Fibroblast of lung (primary cell): ENCODE measurements at regions not wholly inside any gene's neighbourhood (a gene's known extent, or its start where the extent isn't known, plus 50 kb on each side); places are given as distances from the start of the nearest gene placed in this dataset.

Source experiments
- DNase-seq, 2 donors: peaks; one replicate each; pipeline versions ENCODE4 v3.0.0 to v3.0.0-alpha.2; 2010; ENCODE audit warnings: low read depth in 2 of 2
- H2AFZ ChIP-seq: 2 replicates; pipeline ENCODE4 v1.5.1; 2012; ENCODE audit warnings: low read length, control low read depth, inconsistent platforms
- H3K27ac ChIP-seq: 2 replicates; pipeline ENCODE4 v1.5.1; 2011; ENCODE audit warnings: low read length, control low read depth; ENCODE audit not compliant: insufficient read depth
- H3K27me3 ChIP-seq: 2 replicates; pipeline ENCODE4 v1.5.1; 2011; ENCODE audit warnings: mild to moderate bottlenecking, low read length; ENCODE audit not compliant: control insufficient read depth, insufficient read depth
- H3K36me3 ChIP-seq: 2 replicates; pipeline ENCODE4 v1.5.1; 2011; ENCODE audit warnings: low read length; ENCODE audit not compliant: control insufficient read depth, insufficient read depth
- H3K4me1 ChIP-seq: 2 replicates; pipeline ENCODE4 v1.5.1; 2011; ENCODE audit warnings: low read length; ENCODE audit not compliant: control insufficient read depth, insufficient read depth; ENCODE audit errors: extremely low read depth
- H3K4me2 ChIP-seq: 2 replicates; pipeline ENCODE4 v1.5.1; 2011; ENCODE audit warnings: low read length, control low read depth; ENCODE audit not compliant: insufficient read depth; ENCODE audit errors: extremely low read depth
- H3K4me3 ChIP-seq, 4 experiments: fragments of 200-600 bp in 1 of 4; sonication (generic) in 1 of 4; replicated peaks in 1 of 4; 2 replicates each; pipeline ENCODE4 v1.5.1; 2011 to 2016; ENCODE audit warnings: low read length in 4 of 4, low read depth in 3 of 4, mild to moderate bottlenecking in 3 of 4, control low read depth in 2 of 4, inconsistent platforms in 1 of 4, mixed read lengths in 1 of 4; ENCODE audit not compliant: insufficient read depth in 1 of 4; ENCODE audit errors: control extremely low read depth in 1 of 4
- H3K79me2 ChIP-seq: 2 replicates; pipeline ENCODE4 v1.5.1; 2012; ENCODE audit warnings: mild to moderate bottlenecking, low read length, inconsistent platforms; ENCODE audit not compliant: control insufficient read depth, insufficient read depth
- H3K9ac ChIP-seq: 2 replicates; pipeline ENCODE4 v1.5.1; 2011; ENCODE audit warnings: mild to moderate bottlenecking, low read length, control low read depth; ENCODE audit not compliant: insufficient read depth
- H3K9me3 ChIP-seq: 2 replicates; pipeline ENCODE4 v1.5.1; 2012; ENCODE audit warnings: low read depth, low read length; ENCODE audit not compliant: control insufficient read depth, insufficient read depth
- H4K20me1 ChIP-seq: 2 replicates; pipeline ENCODE4 v1.5.1; 2011; ENCODE audit warnings: low read length; ENCODE audit not compliant: control insufficient read depth, insufficient read depth; ENCODE audit errors: extremely low read depth
- EZH2 ChIP-seq: IDR thresholded peaks from 2 replicates; pipeline ENCODE4 v1.5.1; 2012; ENCODE audit warnings: low read length, control low read depth, mild to moderate bottlenecking; ENCODE audit errors: missing control alignments
- TF ChIP-seq, protein P1 (sequence below), 2 donors: IDR thresholded peaks in 1 of 2; conservative IDR thresholded peaks in 1 of 2; 1 replicate in 1 of 2; 2 replicates in 1 of 2; pipeline ENCODE4 v1.5.1; 2011 to 2012; ENCODE audit warnings: low read length in 2 of 2, control low read depth in 1 of 2, inconsistent platforms in 1 of 2, low read depth in 1 of 2, mild to moderate bottlenecking in 1 of 2

GRCh38 chr4:19216476-19216875 is 1035.2 kb upstream of the SLIT2 start:
- Histone ChIP-seq H3K4me2 (no peak overlapping the region), H3K4me1 (no peaks in the 10 kb centered on the region), H4K20me1 (no peaks in the 10 kb centered on the region), H3K9ac (no peak overlapping the region), H3K36me3 (no peaks in the 10 kb centered on the region), H3K79me2 (no peaks in the 10 kb centered on the region), H3K27ac (no peak overlapping the region), H3K9me3 (no peaks in the 10 kb centered on the region), H2AFZ (no peak overlapping the region), H3K4me3 (no peak overlapping the region), H3K27me3 (no peaks in the 10 kb centered on the region)
- DNase-seq = no peak
- no peak for TF ChIP-seq EZH2
- TF ChIP-seq, protein P1, sequence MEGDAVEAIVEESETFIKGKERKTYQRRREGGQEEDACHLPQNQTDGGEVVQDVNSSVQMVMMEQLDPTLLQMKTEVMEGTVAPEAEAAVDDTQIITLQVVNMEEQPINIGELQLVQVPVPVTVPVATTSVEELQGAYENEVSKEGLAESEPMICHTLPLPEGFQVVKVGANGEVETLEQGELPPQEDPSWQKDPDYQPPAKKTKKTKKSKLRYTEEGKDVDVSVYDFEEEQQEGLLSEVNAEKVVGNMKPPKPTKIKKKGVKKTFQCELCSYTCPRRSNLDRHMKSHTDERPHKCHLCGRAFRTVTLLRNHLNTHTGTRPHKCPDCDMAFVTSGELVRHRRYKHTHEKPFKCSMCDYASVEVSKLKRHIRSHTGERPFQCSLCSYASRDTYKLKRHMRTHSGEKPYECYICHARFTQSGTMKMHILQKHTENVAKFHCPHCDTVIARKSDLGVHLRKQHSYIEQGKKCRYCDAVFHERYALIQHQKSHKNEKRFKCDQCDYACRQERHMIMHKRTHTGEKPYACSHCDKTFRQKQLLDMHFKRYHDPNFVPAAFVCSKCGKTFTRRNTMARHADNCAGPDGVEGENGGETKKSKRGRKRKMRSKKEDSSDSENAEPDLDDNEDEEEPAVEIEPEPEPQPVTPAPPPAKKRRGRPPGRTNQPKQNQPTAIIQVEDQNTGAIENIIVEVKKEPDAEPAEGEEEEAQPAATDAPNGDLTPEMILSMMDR (conservative IDR thresholded peaks at IDR 0.05 in 1 of 2, IDR thresholded peaks at IDR 0.05 in 1 of 2; ENCODE audit: low read depth in 1 of 2, low read length in 2 of 2) = no peak

DNA sequence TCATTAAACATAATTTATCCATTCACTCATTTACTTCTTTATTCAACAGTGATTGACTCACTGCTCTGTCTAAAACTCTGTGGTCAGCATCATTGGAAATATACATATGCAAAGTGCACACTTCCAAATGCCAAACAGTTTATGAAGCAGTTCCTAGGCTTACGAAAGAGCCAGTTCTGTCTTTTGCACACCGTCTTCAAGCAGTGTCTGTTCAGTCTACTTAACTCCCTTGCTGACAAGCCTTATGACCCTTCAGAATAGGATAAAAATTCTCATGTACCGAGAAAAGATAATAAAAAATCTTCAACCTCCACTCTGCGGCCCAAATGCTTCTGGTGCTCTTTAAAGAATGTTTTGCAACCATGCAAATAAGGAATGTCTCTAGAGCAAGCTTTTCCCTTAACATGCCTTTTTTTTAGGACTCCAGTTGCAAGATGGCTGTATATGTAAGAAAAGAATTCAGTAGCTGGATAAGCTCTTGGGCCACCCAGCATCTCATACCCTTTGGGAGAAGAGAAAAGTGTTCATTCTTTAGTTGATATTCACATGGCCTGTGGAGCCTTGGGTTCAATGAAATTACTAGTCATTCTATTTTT is 1037.0 kb upstream of the SLIT2 start:
- Histone ChIP-seq H2AFZ (no peak overlapping the region), H3K27ac (no peak overlapping the region), H3K4me2 (no peak overlapping the region), H3K9me3 (no peaks in the 10 kb centered on the region), H3K27me3 (no peaks in the 10 kb centered on the region), H3K4me3 (no peak overlapping the region), H3K36me3 (no peaks in the 10 kb centered on the region), H4K20me1 (no peaks in the 10 kb centered on the region), H3K9ac (no peak overlapping the region), H3K4me1 (no peaks in the 10 kb centered on the region), H3K79me2 (no peaks in the 10 kb centered on the region)
- no peak for TF ChIP-seq EZH2
- TF ChIP-seq, protein P1 (conservative IDR thresholded peaks at IDR 0.05 in 1 of 2, IDR thresholded peaks at IDR 0.05 in 1 of 2; ENCODE audit: low read depth in 1 of 2, low read length in 2 of 2) = no peak
- DNase-seq = peak; percentile 26 to 39

DNA sequence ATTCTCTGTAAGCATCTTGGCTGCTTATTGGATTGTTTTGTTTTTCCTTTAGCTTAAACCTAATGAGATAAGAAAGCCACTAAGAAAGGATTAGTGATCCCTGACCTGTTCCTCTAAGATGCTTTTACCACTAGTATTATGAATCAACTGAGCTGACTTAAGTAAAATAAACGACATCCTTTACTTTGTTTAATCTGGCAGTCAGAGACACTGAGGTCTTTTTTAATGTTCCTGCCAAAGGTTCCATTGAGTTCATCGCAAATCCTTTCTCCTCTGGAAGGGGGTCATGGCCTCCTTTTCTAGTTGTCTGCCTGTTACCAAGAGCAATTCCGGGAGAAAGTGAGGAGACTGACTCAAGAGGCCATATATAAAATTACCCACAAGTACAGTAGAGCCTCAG is 1038.3 kb upstream of the SLIT2 start:
- DNase-seq = peak; percentile 41 to 88
- Histone ChIP-seq H3K36me3 (no peaks in the 10 kb centered on the region), H3K4me3 (no peak overlapping the region), H4K20me1 (no peaks in the 10 kb centered on the region), H3K27me3 (no peaks in the 10 kb centered on the region), H3K79me2 (no peaks in the 10 kb centered on the region), H3K27ac (no peak overlapping the region), H3K4me2 (no peak overlapping the region), H3K9me3 (no peaks in the 10 kb centered on the region), H2AFZ (no peak overlapping the region), H3K9ac (no peak overlapping the region), H3K4me1 (no peaks in the 10 kb centered on the region)
- TF ChIP-seq EZH2 = no peak
- TF ChIP-seq, protein P1 (conservative IDR thresholded peaks at IDR 0.05 in 1 of 2, IDR thresholded peaks at IDR 0.05 in 1 of 2; ENCODE audit: low read depth in 1 of 2, low read length in 2 of 2) = no peak
